K562 (cell line): ENCODE measurements at regions not wholly inside any gene's neighbourhood (a gene's known extent, or its start where the extent isn't known, plus 50 kb on each side); places are given as distances from the start of the nearest gene placed in this dataset.

Experiments used
- ATAC-seq: fragments of 200-7000 bp; cut with Tn5 transposase; 3 replicates; pipeline ENCODE4 v1.9.1; 2020; ENCODE audit warnings: moderate library complexity
- BruUV-seq: library from RNA; stranded (reverse); fragments of 400-500 nt; replicated peaks from 2 replicates; lab custom pipeline; 2021; lab: Mats Ljungman, UMichigan
- CTCF ChIA-PET: fragments of 300-600 bp; formaldehyde crosslinking; extraction: SDS; loops from one replicate; lab custom pipeline; 2021; ENCODE audit warnings: low intra/inter-chr PET ratio; lab: Yijun Ruan, JAX
- POLR2A ChIA-PET: fragments of 300-600, 350-650 bp; sonication (Branson Sonifier 250); formaldehyde crosslinking; extraction: SDS; loops from one replicate; lab custom pipeline; 2021; ENCODE audit warnings: antibody characterized with exemption, inconsistent platforms; lab: Yijun Ruan, JAX
- DNase-seq, 4 experiments: peaks; one replicate each; pipeline versions ENCODE4 v3.0.0 to v3.0.0-alpha.2; 2011 to 2018; ENCODE audit warnings: low spot score in 3 of 4, mixed read lengths in 3 of 4; ENCODE audit errors: extremely low read depth in 1 of 4
- FAIRE-seq: peaks from 2 replicates; lab custom pipeline; 2011; peaks lifted over from hg19 to GRCh38; lab: Jason Lieb, UNC
- H2AFZ ChIP-seq: 2 replicates; pipeline ENCODE4 v1.6.0; 2011; ENCODE audit warnings: low read depth, low read length, control low read depth, inconsistent platforms
- H3K27ac ChIP-seq: fragments of 200-600 bp; 3 replicates; pipeline ENCODE4 v1.8.0; 2011; ENCODE audit warnings: low read depth, mild to moderate bottlenecking, control low read depth, inconsistent platforms, low read length, moderate library complexity, mixed read lengths; ENCODE audit errors: extremely low read depth
- H3K27me3 ChIP-seq, 2 experiments: fragments of 300-600 bp in 1 of 2; 2 replicates in 1 of 2; 3 replicates in 1 of 2; pipeline versions ENCODE4 v1.6.0 to v1.8.0; 2011; ENCODE audit warnings: inconsistent platforms in 2 of 2, low read length in 2 of 2, mild to moderate bottlenecking in 1 of 2, mixed read lengths in 1 of 2, moderate library complexity in 1 of 2; ENCODE audit not compliant: control insufficient read depth in 2 of 2, insufficient read depth in 2 of 2
- H3K36me3 ChIP-seq: fragments of 300-600 bp; 3 replicates; pipeline ENCODE4 v1.8.0; 2011; ENCODE audit warnings: mild to moderate bottlenecking, low read length, inconsistent platforms; ENCODE audit not compliant: control insufficient read depth, insufficient read depth
- H3K4me1 ChIP-seq, 2 experiments: fragments of 200-600 bp in 1 of 2; replicated peaks in 1 of 2; 2 replicates in 1 of 2; 3 replicates in 1 of 2; pipeline versions ENCODE4 v1.5.1 to v1.8.0; 2011; ENCODE audit warnings: inconsistent platforms in 2 of 2, low read length in 2 of 2, mild to moderate bottlenecking in 1 of 2, mixed read lengths in 1 of 2, moderate library complexity in 1 of 2; ENCODE audit not compliant: control insufficient read depth in 2 of 2, insufficient read depth in 2 of 2
- H3K4me2 ChIP-seq: 2 replicates; pipeline ENCODE4 v1.6.1; 2011; ENCODE audit warnings: low read length, control low read depth, inconsistent platforms, mixed read lengths; ENCODE audit not compliant: insufficient read depth
- H3K4me3 ChIP-seq: fragments of 200-600 bp; sonication (generic), shearing (Covaris generic); 2 replicates; pipeline ENCODE4 v1.5.1; 2016; ENCODE audit warnings: control low read depth, inconsistent platforms
- H3K79me2 ChIP-seq: fragments of 200-600 bp; 3 replicates; pipeline ENCODE4 v1.8.0; 2011; ENCODE audit warnings: low read length, inconsistent platforms; ENCODE audit not compliant: control insufficient read depth, insufficient read depth
- H3K9ac ChIP-seq, 2 experiments: 2 replicates each; pipeline versions ENCODE4 v1.6.0 to v1.6.1; 2011; ENCODE audit warnings: low read depth in 2 of 2, low read length in 2 of 2, control low read depth in 1 of 2, inconsistent platforms in 1 of 2, mild to moderate bottlenecking in 1 of 2, mixed read lengths in 1 of 2; ENCODE audit not compliant: insufficient read depth in 1 of 2
- H3K9me1 ChIP-seq: one replicate; pipeline ENCODE4 v1.6.0; 2011; ENCODE audit warnings: inconsistent platforms, mild to moderate bottlenecking, low read length, moderate library complexity; ENCODE audit not compliant: control insufficient read depth, insufficient read depth
- H3K9me3 ChIP-seq: replicated peaks from 2 replicates; pipeline ENCODE4 v1.5.1; 2011; ENCODE audit warnings: low read depth, low read length, inconsistent platforms; ENCODE audit not compliant: control insufficient read depth, insufficient read depth
- H4K20me1 ChIP-seq: replicated peaks from 2 replicates; pipeline ENCODE4 v1.6.1; 2011; ENCODE audit warnings: low read length, inconsistent platforms, mixed read lengths; ENCODE audit not compliant: control insufficient read depth, insufficient read depth
- HBP1 ChIP-seq: fragments of 450-650 bp; formaldehyde crosslinking; IDR thresholded peaks from 2 replicates; pipeline ENCODE4 v1.4.0; 2022; ENCODE audit warnings: missing genetic modification characterization
- MECOM ChIP-seq: fragments of 250-450 bp; sonication (Bioruptor Pico); IDR thresholded peaks from 2 replicates; pipeline ENCODE4 v1.8.0; 2022; ENCODE audit warnings: inconsistent platforms
- NRF1 ChIP-seq, 2 experiments: fragments of 450-650 bp; IDR thresholded peaks in 1 of 2; conservative IDR thresholded peaks in 1 of 2; 2 replicates each; pipeline ENCODE4 v1.6.1; 2014; ENCODE audit warnings: mild to moderate bottlenecking in 2 of 2
- SETDB1 ChIP-seq: IDR thresholded peaks from one replicate; pipeline ENCODE4 v1.6.1; 2012; ENCODE audit warnings: low read length, control low read depth, inconsistent platforms
- TAF15 ChIP-seq: fragments of 200-400 bp; formaldehyde crosslinking; IDR thresholded peaks from 2 replicates; pipeline ENCODE4 v1.6.1; 2017; ENCODE audit warnings: mild to moderate bottlenecking, low read depth, low read length, moderate library complexity
- TRIM28 ChIP-seq: fragments of 450-650 bp; IDR thresholded peaks from 2 replicates; pipeline ENCODE4 v1.6.1; 2017
- ZBTB11 ChIP-seq, 3 experiments: fragments of 200-800 bp in 1 of 3; fragments of 250-450 bp in 1 of 3; fragments of 450-650 bp in 1 of 3; sonication (Bioruptor Pico) in 1 of 3; sonication (Bioruptor generic) in 1 of 3; formaldehyde crosslinking in 1 of 3; IDR thresholded peaks; 2 replicates each; pipeline versions ENCODE4 v1.6.1 to v1.8.0; 2016 to 2022; ENCODE audit warnings: mild to moderate bottlenecking in 2 of 3, missing genetic modification characterization in 2 of 3, missing compliant biosample characterization in 1 of 3, moderate library complexity in 1 of 3
- ZNF324 ChIP-seq: fragments of 250-450 bp; sonication (Bioruptor Pico); IDR thresholded peaks from 2 replicates; pipeline ENCODE4 v1.4.0; 2020; ENCODE audit warnings: mild to moderate bottlenecking
- WGBS: fragments of 100-300 bp; shearing (Covaris generic); methylation state at CpG from one replicate; pipeline ENCODE4 v1.1.6; 2016; ENCODE audit warnings: low coverage, mixed read lengths; ENCODE audit not compliant: insufficient coverage; ENCODE audit errors: missing lambda C conversion rate; 5-methylcytosine and 5-hydroxymethylcytosine counted together
- in situ Hi-C: fragments of 300-500 bp; cut with MboI; formaldehyde crosslinking; loops from 4 replicates; pipeline ENCODE4 v1.15.0; 2018; ENCODE audit warnings: inconsistent platforms, mixed read lengths
- intact Hi-C: fragments of 100-400 bp; cut with micrococcal nuclease; formaldehyde crosslinking; loops from 2 replicates; pipeline ENCODE4 v1.14.2; 2022
- TF ChIP-seq, protein P1 (sequence below): fragments of 150-350 bp; IDR thresholded peaks from 2 replicates; pipeline ENCODE4 v1.6.1; 2014; ENCODE audit warnings: low read depth, mild to moderate bottlenecking, low read length, borderline replicate concordance

DNA sequence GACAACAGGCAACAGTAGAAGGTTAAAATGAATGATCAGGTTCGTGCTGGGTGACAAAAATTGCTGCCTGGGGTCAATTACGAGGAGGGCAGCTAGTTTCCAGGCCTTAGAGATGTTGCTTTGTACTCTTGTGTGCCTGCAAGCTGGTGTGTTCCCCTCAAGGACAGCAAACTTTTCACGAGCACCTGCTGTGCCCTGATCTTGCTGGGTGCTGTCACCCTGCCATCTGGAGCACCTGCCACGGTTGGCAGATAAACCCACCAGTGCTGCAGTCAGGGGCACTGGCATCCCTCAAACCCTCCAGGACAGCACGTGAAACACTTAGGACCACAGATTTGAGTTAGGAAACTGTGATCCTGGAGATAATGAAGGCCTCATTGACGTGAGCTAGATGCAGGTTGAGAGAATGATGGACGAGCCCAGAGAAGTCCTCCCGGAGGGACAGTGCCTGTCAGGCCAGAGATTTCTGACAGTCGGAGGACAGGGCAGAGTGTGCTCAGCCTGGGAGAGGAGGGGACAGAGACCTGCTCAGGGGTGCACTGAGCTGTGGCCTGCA is 104.3 kb upstream of the RAB12 start:
- Histone ChIP-seq H3K9ac (no peak overlapping the region), H3K27ac (no peak overlapping the region), H4K20me1 (no peaks in the 10 kb centered on the region), H3K27me3 (peaks cover 14 to 39% of the 10 kb centered on the region in 2 experiments), H2AFZ (no peak overlapping the region), H3K36me3 (no peaks in the 10 kb centered on the region), H3K4me3 (no peak overlapping the region), H3K9me1 (no peaks in the 10 kb centered on the region), H3K4me1 (no peaks in the 10 kb centered on the region), H3K79me2 (no peaks in the 10 kb centered on the region), H3K4me2 (no peak overlapping the region), H3K9me3 (no peaks in the 10 kb centered on the region)
- intact Hi-C loops (no loop called here), in situ Hi-C loops (no loop called here)
- FAIRE-seq (no peak), ATAC-seq (no peak), DNase-seq (no peak)
- ChIA-PET CTCF (no interaction called here), POLR2A (interaction anchor here (1.0 kb wide), 1 partner anchor 8 kb away, joined by 4 read pairs; no protein-coding TSS in a partner anchor)
- WGBS, result 1% methylated on average over 9 of the region's 9 CpGs
- BruUV-seq, result no TSS peak
- TF ChIP-seq TRIM28 (no peak), NRF1 (conservative IDR thresholded peaks at IDR 0.05 in 1 of 2, IDR thresholded peaks at IDR 0.05 in 1 of 2) (no peak), MECOM (CRISPR knock-in tag) (no peak), SETDB1 (no peak), HBP1 (no peak), ZBTB11 (CRISPR knock-in tag; IDR thresholded peaks at IDR 0.05) (no peak), TAF15 (no peak), ZNF324 (CRISPR knock-in tag) (no peak)
- TF ChIP-seq, protein P1, sequence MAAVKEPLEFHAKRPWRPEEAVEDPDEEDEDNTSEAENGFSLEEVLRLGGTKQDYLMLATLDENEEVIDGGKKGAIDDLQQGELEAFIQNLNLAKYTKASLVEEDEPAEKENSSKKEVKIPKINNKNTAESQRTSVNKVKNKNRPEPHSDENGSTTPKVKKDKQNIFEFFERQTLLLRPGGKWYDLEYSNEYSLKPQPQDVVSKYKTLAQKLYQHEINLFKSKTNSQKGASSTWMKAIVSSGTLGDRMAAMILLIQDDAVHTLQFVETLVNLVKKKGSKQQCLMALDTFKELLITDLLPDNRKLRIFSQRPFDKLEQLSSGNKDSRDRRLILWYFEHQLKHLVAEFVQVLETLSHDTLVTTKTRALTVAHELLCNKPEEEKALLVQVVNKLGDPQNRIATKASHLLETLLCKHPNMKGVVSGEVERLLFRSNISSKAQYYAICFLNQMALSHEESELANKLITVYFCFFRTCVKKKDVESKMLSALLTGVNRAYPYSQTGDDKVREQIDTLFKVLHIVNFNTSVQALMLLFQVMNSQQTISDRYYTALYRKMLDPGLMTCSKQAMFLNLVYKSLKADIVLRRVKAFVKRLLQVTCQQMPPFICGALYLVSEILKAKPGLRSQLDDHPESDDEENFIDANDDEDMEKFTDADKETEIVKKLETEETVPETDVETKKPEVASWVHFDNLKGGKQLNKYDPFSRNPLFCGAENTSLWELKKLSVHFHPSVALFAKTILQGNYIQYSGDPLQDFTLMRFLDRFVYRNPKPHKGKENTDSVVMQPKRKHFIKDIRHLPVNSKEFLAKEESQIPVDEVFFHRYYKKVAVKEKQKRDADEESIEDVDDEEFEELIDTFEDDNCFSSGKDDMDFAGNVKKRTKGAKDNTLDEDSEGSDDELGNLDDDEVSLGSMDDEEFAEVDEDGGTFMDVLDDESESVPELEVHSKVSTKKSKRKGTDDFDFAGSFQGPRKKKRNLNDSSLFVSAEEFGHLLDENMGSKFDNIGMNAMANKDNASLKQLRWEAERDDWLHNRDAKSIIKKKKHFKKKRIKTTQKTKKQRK, result no peak
- TF ChIP-seq, all 486 proteins: peak for 0
